ENCODE measurements at regions not wholly inside any gene's neighbourhood (a gene's known extent, or its start where the extent isn't known, plus 50 kb on each side); places are given as distances from the start of the nearest gene placed in this dataset.

DNA sequence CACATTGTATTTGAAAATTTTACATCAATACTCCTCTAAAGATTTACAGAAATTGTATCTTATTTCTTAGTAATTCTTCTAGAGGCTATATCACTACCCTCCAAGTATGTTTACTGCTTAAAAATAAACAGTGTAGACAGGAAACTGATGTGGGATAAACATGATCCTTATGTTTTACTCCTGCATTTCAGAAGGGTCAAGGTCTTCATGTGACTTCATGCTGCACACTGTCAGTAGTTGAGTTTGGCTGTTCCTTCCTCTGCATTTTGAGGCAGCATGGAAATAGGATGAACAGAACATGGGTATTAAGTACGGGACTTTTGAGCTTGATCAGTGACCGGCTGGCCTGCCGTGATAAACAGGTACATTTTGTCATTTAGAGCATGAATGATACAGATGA is 179.2 kb upstream of the FERMT1 start:
- peaks cover 7% of the 10 kb centered on the region for H3K4me1 Mint-ChIP-seq (ENCODE audit: low read depth)
- H3K4me3 Mint-ChIP-seq (ENCODE audit: low read depth), result no peak overlapping the region
- no peaks in the 10 kb centered on the region for H3K36me3 Mint-ChIP-seq (ENCODE audit: insufficient read depth)
- DNase-seq (ENCODE audit: low spot score, unreplicated experiment), result no peak
- no peaks in the 10 kb centered on the region for H3K27me3 Mint-ChIP-seq
- peaks cover 4% of the 10 kb centered on the region for H3K9me3 Mint-ChIP-seq (ENCODE audit: low read depth)
- no peak overlapping the region for H3K27ac Mint-ChIP-seq
- TF ChIP-seq, protein P1, sequence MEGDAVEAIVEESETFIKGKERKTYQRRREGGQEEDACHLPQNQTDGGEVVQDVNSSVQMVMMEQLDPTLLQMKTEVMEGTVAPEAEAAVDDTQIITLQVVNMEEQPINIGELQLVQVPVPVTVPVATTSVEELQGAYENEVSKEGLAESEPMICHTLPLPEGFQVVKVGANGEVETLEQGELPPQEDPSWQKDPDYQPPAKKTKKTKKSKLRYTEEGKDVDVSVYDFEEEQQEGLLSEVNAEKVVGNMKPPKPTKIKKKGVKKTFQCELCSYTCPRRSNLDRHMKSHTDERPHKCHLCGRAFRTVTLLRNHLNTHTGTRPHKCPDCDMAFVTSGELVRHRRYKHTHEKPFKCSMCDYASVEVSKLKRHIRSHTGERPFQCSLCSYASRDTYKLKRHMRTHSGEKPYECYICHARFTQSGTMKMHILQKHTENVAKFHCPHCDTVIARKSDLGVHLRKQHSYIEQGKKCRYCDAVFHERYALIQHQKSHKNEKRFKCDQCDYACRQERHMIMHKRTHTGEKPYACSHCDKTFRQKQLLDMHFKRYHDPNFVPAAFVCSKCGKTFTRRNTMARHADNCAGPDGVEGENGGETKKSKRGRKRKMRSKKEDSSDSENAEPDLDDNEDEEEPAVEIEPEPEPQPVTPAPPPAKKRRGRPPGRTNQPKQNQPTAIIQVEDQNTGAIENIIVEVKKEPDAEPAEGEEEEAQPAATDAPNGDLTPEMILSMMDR (IDR thresholded peaks at IDR 0.05; ENCODE audit: unreplicated experiment), result no peak

DNA sequence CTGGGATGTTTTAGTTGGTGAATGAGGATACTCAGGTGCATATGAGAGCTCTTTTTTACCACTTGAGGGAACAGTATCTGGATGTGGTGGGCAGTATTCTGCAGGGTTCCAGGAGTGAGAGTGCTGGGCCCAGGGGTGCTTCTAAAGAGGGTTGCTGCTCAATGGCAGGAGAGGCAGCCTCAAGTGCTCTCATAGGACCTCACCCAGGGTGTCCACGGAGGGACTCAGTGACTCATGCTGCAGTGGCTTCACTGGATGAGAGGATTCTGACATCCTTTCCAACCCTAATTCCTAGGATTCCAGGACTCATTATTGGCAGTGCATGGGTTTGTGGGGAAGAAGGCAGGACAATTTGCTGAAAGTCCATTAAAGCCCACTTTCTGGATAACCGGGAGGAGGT is 176.6 kb upstream of the FERMT1 start:
- Mint-ChIP-seq H3K27ac (no peak overlapping the region), H3K4me3 (ENCODE audit: low read depth) (no peak overlapping the region), H3K9me3 (ENCODE audit: low read depth) (peaks cover 4% of the 10 kb centered on the region), H3K36me3 (ENCODE audit: insufficient read depth) (no peaks in the 10 kb centered on the region), H3K4me1 (ENCODE audit: low read depth) (no peaks in the 10 kb centered on the region), H3K27me3 (no peaks in the 10 kb centered on the region)
- DNase-seq (ENCODE audit: low spot score, unreplicated experiment), result no peak
- TF ChIP-seq, protein P1 (IDR thresholded peaks at IDR 0.05; ENCODE audit: unreplicated experiment), result no peak

DNA sequence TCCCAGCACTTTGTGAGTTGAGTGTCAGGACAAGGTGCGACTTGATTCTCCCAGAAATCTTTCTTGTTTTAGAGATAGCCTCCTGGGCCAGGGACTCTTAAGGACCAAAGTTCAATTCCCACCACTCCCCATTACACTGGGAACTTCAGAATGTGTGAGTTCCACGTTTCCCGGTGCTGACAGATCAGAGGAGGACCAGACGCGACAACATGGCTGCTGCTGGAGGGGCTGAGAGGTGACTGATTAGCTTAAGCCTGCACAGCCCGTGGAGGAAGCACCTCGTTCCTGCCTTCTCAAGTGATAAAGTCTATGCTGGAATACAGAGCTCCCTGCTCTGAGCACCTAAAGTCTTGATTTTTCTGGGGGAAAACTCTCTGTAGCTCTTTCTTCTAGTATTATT is 175.2 kb upstream of the FERMT1 start:
- no peak for DNase-seq (ENCODE audit: low spot score, unreplicated experiment)
- Mint-ChIP-seq H3K9me3 (ENCODE audit: low read depth) (peaks cover 2% of the 10 kb centered on the region), H3K27ac (no peak overlapping the region), H3K36me3 (ENCODE audit: insufficient read depth) (no peaks in the 10 kb centered on the region), H3K27me3 (no peaks in the 10 kb centered on the region), H3K4me1 (ENCODE audit: low read depth) (no peaks in the 10 kb centered on the region), H3K4me3 (ENCODE audit: low read depth) (no peak overlapping the region)
- TF ChIP-seq, protein P1 (IDR thresholded peaks at IDR 0.05; ENCODE audit: unreplicated experiment), result no peak

DNA sequence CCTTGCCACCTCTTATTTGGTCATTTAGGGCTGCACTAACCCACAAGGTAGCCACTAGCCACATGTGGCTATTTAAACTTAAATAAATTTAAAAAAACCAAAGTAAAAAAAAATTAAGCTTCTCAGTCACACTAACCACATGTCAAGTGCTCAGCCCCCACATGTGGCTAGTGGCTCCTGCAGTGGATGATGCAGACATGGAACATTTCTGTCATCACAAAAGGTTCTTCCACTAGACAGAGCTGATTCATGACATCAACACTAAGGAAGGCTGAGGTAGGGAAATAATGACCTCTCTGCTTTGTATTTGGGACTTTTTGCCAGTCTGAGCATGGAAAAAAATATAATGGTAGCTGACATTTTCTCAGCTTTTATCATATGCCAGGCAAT is 173.0 kb upstream of the FERMT1 start:
- Mint-ChIP-seq H3K4me3 (ENCODE audit: low read depth) (no peak overlapping the region), H3K27me3 (no peaks in the 10 kb centered on the region), H3K36me3 (ENCODE audit: insufficient read depth) (no peaks in the 10 kb centered on the region), H3K27ac (no peak overlapping the region), H3K4me1 (ENCODE audit: low read depth) (no peaks in the 10 kb centered on the region), H3K9me3 (ENCODE audit: low read depth) (no peaks in the 10 kb centered on the region)
- TF ChIP-seq, protein P1 (IDR thresholded peaks at IDR 0.05; ENCODE audit: unreplicated experiment), result no peak
- DNase-seq (ENCODE audit: low spot score, unreplicated experiment), result no peak

DNA sequence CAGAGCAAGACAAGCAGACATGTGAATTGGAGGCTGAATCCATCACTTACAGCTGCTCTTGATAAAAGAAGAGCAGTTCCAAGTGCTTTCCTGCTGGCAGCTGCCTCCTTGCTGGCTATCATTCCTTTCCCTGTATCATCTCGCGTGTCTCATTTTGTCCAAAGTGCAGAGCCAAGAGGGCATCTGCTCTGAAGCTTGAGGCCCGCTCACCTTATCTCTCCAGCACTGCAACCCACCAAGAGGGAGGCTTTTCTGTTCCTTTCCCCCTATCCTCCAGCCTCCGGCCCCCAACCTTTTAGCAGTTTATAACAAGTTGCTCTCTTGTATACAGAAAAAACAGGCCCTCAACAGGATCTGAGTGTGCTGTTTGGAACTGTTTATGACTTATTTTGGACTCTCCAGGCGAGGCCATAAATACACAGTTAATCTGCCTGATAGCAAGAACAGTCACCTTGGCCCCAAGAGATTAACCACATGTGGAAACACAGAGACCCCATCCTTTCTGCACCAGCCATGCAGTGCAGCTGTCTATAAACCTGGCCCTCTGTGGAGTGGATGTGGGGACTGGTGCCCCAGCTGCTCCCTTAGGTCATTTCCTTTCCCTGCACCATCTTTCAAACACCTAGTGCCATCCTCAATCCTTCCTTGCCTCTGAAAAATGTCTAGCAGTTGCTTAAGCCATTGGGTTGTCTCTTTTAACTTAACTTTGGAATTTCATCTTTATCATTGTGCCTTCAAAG is 172.5 kb upstream of the FERMT1 start:
- DNase-seq (ENCODE audit: low spot score, unreplicated experiment), result no peak
- Mint-ChIP-seq H3K27ac (no peak overlapping the region), H3K4me1 (ENCODE audit: low read depth) (no peaks in the 10 kb centered on the region), H3K36me3 (ENCODE audit: insufficient read depth) (no peaks in the 10 kb centered on the region), H3K27me3 (no peaks in the 10 kb centered on the region), H3K4me3 (ENCODE audit: low read depth) (no peak overlapping the region), H3K9me3 (ENCODE audit: low read depth) (peaks cover 5% of the 10 kb centered on the region)
- TF ChIP-seq, protein P1 (IDR thresholded peaks at IDR 0.05; ENCODE audit: unreplicated experiment), result no peak
